HFFc6 (cell line): ENCODE measurements at regions not wholly inside any gene's neighbourhood (a gene's known extent, or its start where the extent isn't known, plus 50 kb on each side); places are given as distances from the start of the nearest gene placed in this dataset.
A peak's percentile ranks its signal among the peaks of the same experiment; 100 is the strongest.

ENCODE experiments used
- DNase-seq: peaks from one replicate; pipeline ENCODE4 v3.0.0-alpha.2; 2018
- H3K27ac Mint-ChIP-seq: 2 replicates; pipeline ENCODE4 v1.8.0; 2020; ENCODE audit warnings: mild to moderate bottlenecking, mixed read lengths
- H3K27me3 Mint-ChIP-seq: 2 replicates; pipeline ENCODE4 v1.8.0; 2021; ENCODE audit warnings: mild to moderate bottlenecking, moderate library complexity, mixed read lengths; ENCODE audit not compliant: insufficient read depth
- H3K36me3 Mint-ChIP-seq: 2 replicates; pipeline ENCODE4 v1.8.0; 2021; ENCODE audit warnings: low read depth, mixed read lengths
- H3K4me1 Mint-ChIP-seq: 2 replicates; pipeline ENCODE4 v1.8.0; 2020; ENCODE audit warnings: low read depth, mixed read lengths
- H3K4me3 Mint-ChIP-seq: 2 replicates; pipeline ENCODE4 v1.8.0; 2020; ENCODE audit warnings: mild to moderate bottlenecking, moderate library complexity, mixed read lengths
- H3K9me3 Mint-ChIP-seq: 2 replicates; pipeline ENCODE4 v1.8.0; 2020; ENCODE audit warnings: mild to moderate bottlenecking, mixed read lengths
- CTCF ChIP-seq: fragments of 200-600 bp; sonication (generic); IDR thresholded peaks from 2 replicates; pipeline ENCODE4 v1.5.0; 2021; ENCODE audit warnings: antibody characterized with exemption, mild to moderate bottlenecking

GRCh38 chr12:105945880-105946279 is 192.9 kb downstream of the NUAK1 start:
- Mint-ChIP-seq H3K4me1 (no peaks in the 10 kb centered on the region), H3K36me3 (no peaks in the 10 kb centered on the region), H3K9me3 (no peaks in the 10 kb centered on the region), H3K27me3 (peaks cover 3% of the 10 kb centered on the region; the same call in 1 of the 2 replicates), H3K4me3 (no peak overlapping the region), H3K27ac (no peak overlapping the region)
- no peak for TF ChIP-seq CTCF
- DNase-seq, result no peak

GRCh38 chr12:105946493-105946901 is 192.3 kb downstream of the NUAK1 start:
- H3K4me1 Mint-ChIP-seq, result no peaks in the 10 kb centered on the region
- H3K9me3 Mint-ChIP-seq, result no peaks in the 10 kb centered on the region
- H3K4me3 Mint-ChIP-seq, result no peak overlapping the region
- DNase-seq, result no peak
- H3K27ac Mint-ChIP-seq, result no peak overlapping the region
- peaks cover 3% of the 10 kb centered on the region; the same call in 1 of the 2 replicates for H3K27me3 Mint-ChIP-seq
- no peak for TF ChIP-seq CTCF
- no peaks in the 10 kb centered on the region for H3K36me3 Mint-ChIP-seq

GRCh38 chr12:105947906-105948305 is 190.8 kb downstream of the NUAK1 start:
- H3K4me3 Mint-ChIP-seq, result no peak overlapping the region
- no peak for TF ChIP-seq CTCF
- DNase-seq, result no peak
- no peak overlapping the region for H3K27ac Mint-ChIP-seq
- H3K36me3 Mint-ChIP-seq, result no peaks in the 10 kb centered on the region
- no peaks in the 10 kb centered on the region for H3K4me1 Mint-ChIP-seq
- peaks cover 3% of the 10 kb centered on the region; the same call in 1 of the 2 replicates for H3K27me3 Mint-ChIP-seq
- no peaks in the 10 kb centered on the region for H3K9me3 Mint-ChIP-seq

GRCh38 chr12:105948331-105948730 is 190.4 kb downstream of the NUAK1 start:
- H3K27ac Mint-ChIP-seq, result no peak overlapping the region
- no peaks in the 10 kb centered on the region for H3K4me1 Mint-ChIP-seq
- peaks cover 3% of the 10 kb centered on the region; the same call in 1 of the 2 replicates for H3K27me3 Mint-ChIP-seq
- no peak for TF ChIP-seq CTCF
- H3K36me3 Mint-ChIP-seq, result no peaks in the 10 kb centered on the region
- DNase-seq, result peak; percentile 31
- H3K9me3 Mint-ChIP-seq, result no peaks in the 10 kb centered on the region
- no peak overlapping the region for H3K4me3 Mint-ChIP-seq

GRCh38 chr12:105949391-105949790 is 189.4 kb downstream of the NUAK1 start:
- Mint-ChIP-seq H3K4me1 (no peaks in the 10 kb centered on the region), H3K27ac (no peak overlapping the region), H3K9me3 (no peaks in the 10 kb centered on the region), H3K36me3 (no peaks in the 10 kb centered on the region), H3K4me3 (no peak overlapping the region), H3K27me3 (peaks cover 3% of the 10 kb centered on the region; the same call in 1 of the 2 replicates)
- no peak for TF ChIP-seq CTCF
- DNase-seq, result no peak

GRCh38 chr12:105951732-105952131 is 187.0 kb downstream of the NUAK1 start:
- no peak for DNase-seq
- no peaks in the 10 kb centered on the region for H3K36me3 Mint-ChIP-seq
- H3K4me3 Mint-ChIP-seq, result no peak overlapping the region
- no peak overlapping the region for H3K27ac Mint-ChIP-seq
- no peak for TF ChIP-seq CTCF
- no peaks in the 10 kb centered on the region for H3K9me3 Mint-ChIP-seq
- peaks cover 3% of the 10 kb centered on the region; the same call in 1 of the 2 replicates for H3K27me3 Mint-ChIP-seq
- peaks cover 18% of the 10 kb centered on the region for H3K4me1 Mint-ChIP-seq
